Activated naive CD8-positive, alpha-beta T cell treated with anti-CD3 and anti-CD28 coated beads, Interleukin-2, amount 10 ng/mL, durations not matched to agents 7 days and 5 days (primary cell): ENCODE measurements at regions not wholly inside any gene's neighbourhood (a gene's known extent, or its start where the extent isn't known, plus 50 kb on each side); places are given as distances from the start of the nearest gene placed in this dataset.
"Not testable (repeated sequence)": the region's sequence is repeated elsewhere in the genome, so short reads cannot be mapped to it uniquely, and the experiment has no call there.

Experiments
- ATAC-seq: fragments of 150-1000 bp; cut with Tn5 transposase; one replicate; pipeline ENCODE4 v1.10.0; 2021; ENCODE audit warnings: low read depth, moderate library complexity
- POLR2A ChIA-PET: fragments of 350-600 bp; sonication (Branson Sonifier 250); formaldehyde crosslinking; loops from one replicate; lab custom pipeline; 2021; ENCODE audit warnings: antibody characterized with exemption; lab: Charles Lee
- DNase-seq: peaks from one replicate; pipeline ENCODE4 v3.0.0; 2021
- H3K27ac Mint-ChIP-seq: one replicate; pipeline ENCODE4 v1.8.0; 2022; ENCODE audit warnings: mild to moderate bottlenecking, mixed read lengths
- H3K27me3 Mint-ChIP-seq: one replicate; pipeline ENCODE4 v1.8.0; 2022; ENCODE audit warnings: mild to moderate bottlenecking, moderate library complexity, mixed read lengths
- H3K36me3 Mint-ChIP-seq: one replicate; pipeline ENCODE4 v1.8.0; 2021; ENCODE audit warnings: mild to moderate bottlenecking, mixed read lengths
- H3K4me1 Mint-ChIP-seq: one replicate; pipeline ENCODE4 v1.8.0; 2021; ENCODE audit warnings: mixed read lengths
- H3K4me3 Mint-ChIP-seq: one replicate; pipeline ENCODE4 v1.8.0; 2022; ENCODE audit warnings: mild to moderate bottlenecking, moderate library complexity, mixed read lengths
- H3K9me3 Mint-ChIP-seq: one replicate; pipeline ENCODE4 v1.8.0; 2021; ENCODE audit warnings: mixed read lengths

DNA sequence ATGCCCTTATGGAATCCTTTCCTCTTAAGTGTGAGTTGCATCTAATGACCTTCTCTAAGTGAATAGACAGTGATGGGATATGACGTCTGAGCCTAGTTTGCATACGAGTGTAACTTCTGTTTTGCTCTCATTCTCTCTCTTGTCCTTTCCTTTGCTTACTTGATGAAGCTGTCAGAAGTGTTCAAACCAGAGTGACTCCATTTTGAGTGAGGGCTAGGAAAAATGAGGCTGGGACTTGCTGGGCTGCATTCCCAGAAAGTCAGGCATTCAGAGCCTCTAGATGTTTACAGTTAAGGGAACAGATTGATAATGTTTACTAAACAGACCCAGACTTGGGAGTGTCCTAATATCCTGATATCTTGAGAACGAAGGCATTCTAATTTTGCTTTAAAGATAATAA, 311.2 kb upstream of the SOX4 start:
- ATAC-seq, DNase-seq, H3K9me3 Mint-ChIP-seq, H3K4me1 Mint-ChIP-seq, H3K36me3 Mint-ChIP-seq, H3K27me3 Mint-ChIP-seq, H3K27ac Mint-ChIP-seq, H3K4me3 Mint-ChIP-seq, POLR2A ChIA-PET: not testable (repeated sequence)

DNA sequence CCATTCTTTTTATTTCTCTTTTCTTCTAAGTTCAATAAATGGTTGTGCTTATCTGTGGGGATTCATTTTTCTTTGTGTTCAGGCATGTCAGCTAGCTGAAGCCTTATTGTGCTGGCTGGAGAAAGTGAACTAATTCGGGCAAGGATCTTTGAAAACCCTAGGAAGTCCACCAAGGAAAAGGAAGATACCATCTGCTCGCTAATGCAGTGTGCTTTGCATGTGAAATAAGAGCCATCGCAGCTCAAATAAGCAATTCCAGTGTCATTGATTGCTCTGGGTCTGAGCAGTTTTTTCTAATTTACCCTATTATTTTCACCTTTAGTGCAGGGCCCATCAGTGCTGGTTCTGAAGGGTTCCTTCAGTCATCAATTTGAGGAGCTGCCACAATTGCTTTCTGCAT, 309.4 kb upstream of the SOX4 start:
- POLR2A ChIA-PET = no interaction called here
- no peaks in the 10 kb centered on the region for H3K36me3 Mint-ChIP-seq
- H3K27ac Mint-ChIP-seq = no peak overlapping the region
- peaks cover 2% of the 10 kb centered on the region for H3K27me3 Mint-ChIP-seq
- no peaks in the 10 kb centered on the region for H3K9me3 Mint-ChIP-seq
- no peak for DNase-seq
- no peak overlapping the region for H3K4me3 Mint-ChIP-seq
- ATAC-seq = no peak
- no peaks in the 10 kb centered on the region for H3K4me1 Mint-ChIP-seq

DNA sequence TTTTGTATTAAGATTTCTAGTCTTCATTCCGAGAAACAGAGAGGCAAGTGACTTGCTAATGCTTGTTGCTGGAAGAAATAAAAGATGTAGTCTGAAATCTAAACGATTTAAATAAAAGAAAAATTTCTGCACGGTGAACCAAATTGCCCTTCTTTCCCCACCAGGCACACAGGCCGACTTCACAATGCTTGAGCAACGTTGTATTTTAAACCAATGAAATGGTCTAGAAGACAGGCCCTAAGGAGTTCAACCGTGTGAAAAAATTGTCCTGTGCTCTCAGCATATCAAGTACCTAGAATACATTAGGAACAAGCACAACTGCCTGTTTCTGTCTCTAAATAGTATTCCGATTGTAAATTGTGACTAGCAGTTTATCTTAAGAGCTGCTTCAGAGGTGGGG, 308.8 kb upstream of the SOX4 start:
- ATAC-seq (no peak), DNase-seq (no peak)
- Mint-ChIP-seq H3K36me3 (no peaks in the 10 kb centered on the region), H3K4me3 (no peak overlapping the region), H3K27ac (no peak overlapping the region), H3K4me1 (no peaks in the 10 kb centered on the region), H3K27me3 (peaks cover under 1% of the 10 kb centered on the region), H3K9me3 (no peaks in the 10 kb centered on the region)
- POLR2A ChIA-PET = no interaction called here

DNA sequence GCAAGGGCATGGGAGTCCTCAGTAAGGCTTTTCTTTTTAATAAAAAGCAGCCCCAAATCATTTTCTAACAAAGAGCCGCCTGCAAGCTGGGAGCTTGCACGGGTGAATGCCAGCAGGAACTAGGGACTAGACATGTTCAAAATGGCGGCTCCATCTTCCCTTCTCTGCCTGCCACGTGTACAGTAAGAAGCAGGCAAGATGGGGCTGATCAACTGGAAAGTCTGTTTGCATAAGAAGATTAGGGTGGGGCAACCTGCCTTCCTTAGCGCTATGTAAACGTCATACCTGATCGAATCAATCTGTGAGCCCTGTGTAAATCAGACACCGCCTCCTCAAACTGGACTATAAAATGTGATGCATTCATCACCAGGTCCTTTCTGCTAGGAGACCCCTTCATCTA, 299.4 kb upstream of the SOX4 start:
- POLR2A ChIA-PET = no interaction called here
- H3K4me3 Mint-ChIP-seq = no peak overlapping the region
- peaks cover 3% of the 10 kb centered on the region for H3K4me1 Mint-ChIP-seq
- H3K9me3 Mint-ChIP-seq = no peaks in the 10 kb centered on the region
- peaks cover 16% of the 10 kb centered on the region for H3K27me3 Mint-ChIP-seq
- no peak overlapping the region for H3K27ac Mint-ChIP-seq
- ATAC-seq (no peak), DNase-seq (no peak)
- H3K36me3 Mint-ChIP-seq = no peaks in the 10 kb centered on the region

- no peak for DNase-seq
- no peak for ATAC-seq
- Mint-ChIP-seq H3K36me3 (no peaks in the 10 kb centered on the region), H3K27ac (no peak overlapping the region), H3K27me3 (peaks cover 17% of the 10 kb centered on the region), H3K4me3 (no peak overlapping the region), H3K4me1 (peaks cover 3% of the 10 kb centered on the region), H3K9me3 (no peaks in the 10 kb centered on the region)
- POLR2A ChIA-PET = no interaction called here
Observed at GRCh38 chr6:21295506-21296240, 297.9 kb upstream of the SOX4 start.

- peaks cover 17% of the 10 kb centered on the region for H3K27me3 Mint-ChIP-seq
- DNase-seq = no peak
- no peak for ATAC-seq
- H3K4me1 Mint-ChIP-seq = peaks cover 3% of the 10 kb centered on the region
- H3K36me3 Mint-ChIP-seq = no peaks in the 10 kb centered on the region
- no peak overlapping the region for H3K4me3 Mint-ChIP-seq
- POLR2A ChIA-PET = no interaction called here
- H3K9me3 Mint-ChIP-seq = no peaks in the 10 kb centered on the region
- no peak overlapping the region for H3K27ac Mint-ChIP-seq
Observed at GRCh38 chr6:21297665-21298064, 295.9 kb upstream of the SOX4 start.

GRCh38 chr6:21299216-21299615, 294.3 kb upstream of the SOX4 start:
- POLR2A ChIA-PET = no interaction called here
- ATAC-seq = no peak
- no peaks in the 10 kb centered on the region for H3K36me3 Mint-ChIP-seq

DNA sequence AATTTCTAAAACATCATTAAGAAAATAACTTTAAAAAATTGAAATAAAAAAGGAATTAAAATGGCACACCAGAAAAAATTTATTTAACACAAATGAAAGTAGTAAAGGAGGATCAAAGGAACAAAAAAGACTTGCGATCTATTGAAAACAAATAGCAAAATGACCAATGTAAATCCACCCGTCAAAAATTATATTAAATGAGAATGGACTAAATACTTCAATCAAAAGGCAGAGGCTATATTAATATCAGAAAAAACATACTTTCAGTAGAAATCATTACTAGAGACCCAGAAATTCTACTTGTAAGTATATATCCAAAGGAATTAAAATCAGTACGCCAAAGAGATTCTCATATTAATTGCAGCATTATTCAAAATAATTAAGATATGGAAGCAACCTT, 293.1 kb upstream of the SOX4 start:
- Mint-ChIP-seq H3K27me3 (peaks cover 18% of the 10 kb centered on the region), H3K4me1 (peaks cover 3% of the 10 kb centered on the region), H3K4me3 (no peak overlapping the region), H3K27ac (no peak overlapping the region), H3K9me3 (peaks cover 2% of the 10 kb centered on the region), H3K36me3 (no peaks in the 10 kb centered on the region)
- no peak for ATAC-seq
- POLR2A ChIA-PET = no interaction called here
- DNase-seq = no peak

More at GRCh38 chr6:21299216-21299615, 294.3 kb upstream of the SOX4 start:
- Mint-ChIP-seq H3K27ac (no peak overlapping the region), H3K27me3 (peaks cover 14% of the 10 kb centered on the region), H3K9me3 (peaks cover 2% of the 10 kb centered on the region), H3K4me1 (peaks cover 3% of the 10 kb centered on the region), H3K4me3 (no peak overlapping the region)
- no peak for DNase-seq

DNA sequence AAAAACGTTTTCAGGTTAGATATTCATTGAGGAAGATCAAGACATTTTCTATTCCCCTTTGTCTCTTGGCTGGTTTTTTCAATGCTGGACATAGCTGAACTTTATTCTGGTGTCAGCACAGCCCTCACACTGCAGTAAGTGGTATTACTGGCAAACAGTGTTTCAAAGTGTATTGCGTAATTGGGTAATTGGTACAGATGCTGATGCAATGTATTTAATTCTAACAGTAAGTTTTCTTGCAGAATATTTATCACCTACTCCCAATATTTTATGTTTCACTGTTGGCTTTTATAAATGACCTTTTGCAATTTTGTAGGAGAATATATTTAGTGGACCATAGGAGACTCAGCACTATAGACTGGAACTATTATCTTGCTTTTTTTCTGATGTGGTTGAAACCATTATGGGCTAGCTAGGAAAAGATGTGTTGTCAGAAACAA, 287.6 kb upstream of the SOX4 start:
- ATAC-seq = no peak

DNA sequence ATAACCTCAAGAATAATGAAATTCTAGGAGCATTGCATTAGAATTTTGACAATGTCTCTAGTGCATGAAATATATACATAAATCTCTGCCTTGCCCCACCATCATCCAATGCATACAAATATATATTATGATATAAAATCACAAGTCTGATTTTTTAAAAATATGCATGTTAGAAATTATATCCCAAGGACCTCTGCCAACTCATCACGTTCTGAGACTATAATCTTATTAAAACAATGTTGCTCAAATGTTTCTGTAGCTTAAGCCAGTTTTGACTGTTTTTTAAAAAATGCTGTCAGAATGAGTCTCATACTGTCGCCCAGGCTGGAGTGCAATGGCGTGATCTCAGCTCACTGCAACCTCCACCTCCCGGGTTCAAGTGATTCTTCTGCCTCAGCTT, 287.0 kb upstream of the SOX4 start:
- Mint-ChIP-seq H3K4me1 (no peaks in the 10 kb centered on the region), H3K36me3 (no peaks in the 10 kb centered on the region), H3K27ac (no peak overlapping the region), H3K9me3 (peaks cover 2% of the 10 kb centered on the region), H3K27me3 (peaks cover 5% of the 10 kb centered on the region), H3K4me3 (no peak overlapping the region)
- no peak for ATAC-seq
- POLR2A ChIA-PET = no interaction called here
- DNase-seq = no peak

More for the DNA sequence above, 287.6 kb upstream of the SOX4 start:
- Mint-ChIP-seq H3K27ac (no peak overlapping the region), H3K4me3 (no peak overlapping the region), H3K36me3 (no peaks in the 10 kb centered on the region), H3K9me3 (peaks cover 2% of the 10 kb centered on the region), H3K4me1 (no peaks in the 10 kb centered on the region), H3K27me3 (peaks cover 5% of the 10 kb centered on the region)
- DNase-seq = no peak
- POLR2A ChIA-PET = no interaction called here

DNA sequence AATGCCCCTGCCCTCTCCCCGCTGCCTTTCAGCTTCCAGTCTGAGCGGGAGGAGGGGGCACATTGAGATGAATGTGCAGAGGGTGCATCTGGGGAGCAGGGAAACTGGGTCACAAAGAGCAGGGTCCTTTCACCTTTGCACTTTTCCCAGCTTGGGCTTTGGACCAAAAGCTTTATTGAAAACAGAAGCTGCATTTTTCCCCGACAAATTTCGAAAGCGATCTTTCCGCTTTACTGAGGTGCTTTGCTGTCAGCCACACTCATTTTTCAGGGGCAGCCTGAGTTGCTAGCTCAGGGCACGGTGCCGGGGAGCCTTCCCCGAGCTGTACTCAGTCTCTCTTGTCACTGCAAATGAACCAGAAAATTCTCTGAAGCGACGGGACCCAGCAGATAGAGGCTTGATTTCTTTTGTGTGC, 283.7 kb upstream of the SOX4 start:
- POLR2A ChIA-PET = no interaction called here
- Mint-ChIP-seq H3K4me3 (no peak overlapping the region), H3K9me3 (no peaks in the 10 kb centered on the region), H3K36me3 (no peaks in the 10 kb centered on the region), H3K4me1 (no peaks in the 10 kb centered on the region), H3K27me3 (no peaks in the 10 kb centered on the region), H3K27ac (no peak overlapping the region)
- ATAC-seq (no peak), DNase-seq (no peak)

- no peak for DNase-seq
- Mint-ChIP-seq H3K36me3 (no peaks in the 10 kb centered on the region), H3K27me3 (no peaks in the 10 kb centered on the region), H3K4me3 (no peak overlapping the region), H3K4me1 (no peaks in the 10 kb centered on the region), H3K27ac (no peak overlapping the region), H3K9me3 (no peaks in the 10 kb centered on the region)
- ATAC-seq = no peak
- POLR2A ChIA-PET = no interaction called here
Observed at GRCh38 chr6:21310568-21311140, 282.9 kb upstream of the SOX4 start.

DNA sequence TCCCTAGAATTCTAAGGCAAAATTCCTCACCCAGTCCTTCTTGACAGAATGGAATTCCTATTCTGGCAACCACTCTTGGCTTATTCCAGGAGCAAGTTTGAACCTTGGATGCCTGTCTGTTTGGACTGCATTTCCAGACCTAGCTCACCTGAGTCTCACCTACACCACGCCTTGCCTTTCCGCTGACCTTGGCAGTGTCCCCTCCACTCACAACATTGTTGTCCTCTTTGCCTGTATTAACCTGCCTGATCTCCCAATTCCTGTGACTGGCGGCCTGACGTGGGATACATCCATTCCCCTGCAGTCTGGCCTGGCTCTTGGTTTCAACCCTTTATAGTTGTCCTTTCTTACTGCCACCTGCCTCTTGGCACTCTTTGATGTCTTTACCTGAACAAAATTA, 281.4 kb upstream of the SOX4 start:
- Mint-ChIP-seq H3K4me3 (no peak overlapping the region), H3K9me3 (no peaks in the 10 kb centered on the region), H3K4me1 (no peaks in the 10 kb centered on the region), H3K36me3 (no peaks in the 10 kb centered on the region), H3K27me3 (no peaks in the 10 kb centered on the region), H3K27ac (no peak overlapping the region)
- DNase-seq (no peak), ATAC-seq (no peak)
- POLR2A ChIA-PET = no interaction called here

DNA sequence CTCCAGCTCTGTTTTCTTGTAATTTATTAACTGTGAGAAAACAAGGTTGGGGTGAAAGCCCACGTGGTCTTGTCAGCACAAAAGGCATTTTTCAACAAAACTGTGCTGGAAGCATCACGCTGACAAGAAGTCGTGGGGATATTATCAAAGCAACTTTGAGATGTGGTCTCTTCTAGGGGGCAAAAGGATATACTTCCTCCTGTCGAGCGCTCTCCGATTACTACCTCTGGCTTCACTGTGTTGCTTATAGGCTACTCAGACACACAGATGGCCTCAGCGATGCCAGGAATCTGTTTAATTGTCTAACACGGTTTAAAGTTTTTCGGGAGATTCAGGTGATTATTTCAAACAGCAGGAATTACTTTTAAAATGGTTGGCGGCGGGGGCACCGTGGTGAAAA, 275.9 kb upstream of the SOX4 start:
- no peak for ATAC-seq
- no peak overlapping the region for H3K4me3 Mint-ChIP-seq
- H3K27ac Mint-ChIP-seq = no peak overlapping the region
- POLR2A ChIA-PET = no interaction called here
- H3K4me1 Mint-ChIP-seq = no peaks in the 10 kb centered on the region
- peaks cover 5% of the 10 kb centered on the region for H3K9me3 Mint-ChIP-seq
- no peaks in the 10 kb centered on the region for H3K36me3 Mint-ChIP-seq
- peaks cover 4% of the 10 kb centered on the region for H3K27me3 Mint-ChIP-seq
- no peak for DNase-seq
